Liver (tissue), 8 donors: ENCODE measurements at regions not wholly inside any gene's neighbourhood (a gene's known extent, or its start where the extent isn't known, plus 50 kb on each side); places are given as distances from the start of the nearest gene placed in this dataset.

ENCODE experiments used
- DNase-seq: peaks from one replicate; pipeline ENCODE4 v3.0.0-alpha.2; 2017; ENCODE audit warnings: low spot score
- H3K27ac ChIP-seq, 2 donors: one replicate each; pipeline ENCODE4 v1.7.0; 2013; ENCODE audit warnings: inconsistent platforms in 2 of 2, low read length in 2 of 2, control low read depth in 1 of 2, low read depth in 1 of 2, mild to moderate bottlenecking in 1 of 2
- H3K27me3 ChIP-seq, 4 donors: one replicate each; pipeline versions ENCODE4 v1.6.1 to v1.7.0; 2013; ENCODE audit warnings: low read length in 3 of 4, inconsistent platforms in 1 of 4, mild to moderate bottlenecking in 1 of 4, moderate library complexity in 1 of 4; ENCODE audit not compliant: control insufficient read depth in 4 of 4, insufficient read depth in 4 of 4
- H3K36me3 ChIP-seq, 4 donors: one replicate each; pipeline versions ENCODE4 v1.6.1 to v1.7.0; 2013; ENCODE audit warnings: low read length in 3 of 4, mild to moderate bottlenecking in 3 of 4, low read depth in 1 of 4, moderate library complexity in 1 of 4; ENCODE audit not compliant: control insufficient read depth in 4 of 4, insufficient read depth in 3 of 4
- H3K4me1 ChIP-seq, 4 donors: one replicate each; pipeline versions ENCODE4 v1.6.1 to v1.7.0; 2013; ENCODE audit warnings: low read length in 3 of 4, mild to moderate bottlenecking in 3 of 4, moderate library complexity in 1 of 4; ENCODE audit not compliant: control insufficient read depth in 4 of 4, insufficient read depth in 4 of 4
- H3K4me3 ChIP-seq, 3 donors: one replicate each; pipeline versions ENCODE4 v1.6.1 to v1.7.0; 2013; ENCODE audit warnings: low read length in 3 of 3, control low read depth in 1 of 3, low read depth in 1 of 3, mild to moderate bottlenecking in 1 of 3
- H3K9ac ChIP-seq, 2 donors: one replicate each; pipeline ENCODE4 v1.7.0; 2013; ENCODE audit warnings: low read length in 2 of 2, mild to moderate bottlenecking in 2 of 2, moderate library complexity in 2 of 2, control low read depth in 1 of 2, low read depth in 1 of 2
- H3K9me3 ChIP-seq, 4 donors: one replicate each; pipeline versions ENCODE4 v1.6.1 to v1.7.0; 2013; ENCODE audit warnings: low read length in 3 of 4; ENCODE audit not compliant: control insufficient read depth in 4 of 4
- EGR1 ChIP-seq, 2 donors: IDR thresholded peaks; 2 replicates each; pipeline ENCODE4 v1.6.1; 2016 to 2018; ENCODE audit warnings: antibody characterized with exemption in 2 of 2, low read depth in 2 of 2
- FOXA2 ChIP-seq: IDR thresholded peaks from 2 replicates; pipeline ENCODE4 v1.6.1; 2016; ENCODE audit warnings: antibody characterized with exemption
- GABPA ChIP-seq, 2 donors: IDR thresholded peaks in 1 of 2; conservative IDR thresholded peaks in 1 of 2; 2 replicates each; pipeline ENCODE4 v1.6.1; 2016; ENCODE audit warnings: antibody characterized with exemption in 2 of 2, mild to moderate bottlenecking in 1 of 2, moderate library complexity in 1 of 2
- HNF4A ChIP-seq, 2 donors: conservative IDR thresholded peaks; 2 replicates each; pipeline ENCODE4 v1.6.1; 2016; ENCODE audit warnings: antibody characterized with exemption in 2 of 2, mild to moderate bottlenecking in 2 of 2
- HNF4G ChIP-seq: IDR thresholded peaks from 2 replicates; pipeline ENCODE4 v1.6.1; 2016; ENCODE audit warnings: antibody characterized with exemption
- JUND ChIP-seq, 2 donors: IDR thresholded peaks; 2 replicates each; pipeline ENCODE4 v1.6.1; 2016; ENCODE audit warnings: antibody characterized with exemption in 2 of 2
- NR2F2 ChIP-seq: IDR thresholded peaks from 2 replicates; pipeline ENCODE4 v1.6.1; 2016; ENCODE audit warnings: antibody characterized with exemption
- RAD21 ChIP-seq, 2 donors: IDR thresholded peaks; 2 replicates each; pipeline ENCODE4 v1.6.1; 2016; ENCODE audit warnings: antibody characterized with exemption in 2 of 2, mild to moderate bottlenecking in 2 of 2
- RXRA ChIP-seq, 2 donors: IDR thresholded peaks; 2 replicates each; pipeline ENCODE4 v1.6.1; 2017 to 2018; ENCODE audit warnings: antibody characterized with exemption in 2 of 2, mild to moderate bottlenecking in 1 of 2
- SP1 ChIP-seq: IDR thresholded peaks from 2 replicates; pipeline ENCODE4 v1.6.1; 2018; ENCODE audit warnings: antibody characterized with exemption, mild to moderate bottlenecking
- WGBS: extraction: QIAGEN DNeasy Blood & Tissue Kit; methylation state at CpG from one replicate; pipeline ENCODE4 v1.1.7; 2013; 5-methylcytosine and 5-hydroxymethylcytosine counted together
- TF ChIP-seq, protein P1 (sequence below): IDR thresholded peaks from 2 replicates; pipeline ENCODE4 v1.6.1; 2016; ENCODE audit warnings: antibody characterized with exemption, mild to moderate bottlenecking
- TF ChIP-seq, protein P2 (sequence below): IDR thresholded peaks from 2 replicates; pipeline ENCODE4 v1.6.1; 2016; ENCODE audit warnings: antibody characterized with exemption
- TF ChIP-seq, protein P3 (sequence below): IDR thresholded peaks from 2 replicates; pipeline ENCODE4 v1.6.1; 2016; ENCODE audit warnings: antibody characterized with exemption
- TF ChIP-seq, protein P4 (sequence below): fragments of 150-350 bp; IDR thresholded peaks from 2 replicates; pipeline ENCODE4 v1.5.1; 2017; ENCODE audit warnings: improper control_type of control experiment, low read depth, low read length; ENCODE audit not compliant: missing input control
- donor health status: healthy.
- donor health status: healthy.
- donor health status: healthy.
- donor health status: healthy.
- donor health status: healthy.

DNA sequence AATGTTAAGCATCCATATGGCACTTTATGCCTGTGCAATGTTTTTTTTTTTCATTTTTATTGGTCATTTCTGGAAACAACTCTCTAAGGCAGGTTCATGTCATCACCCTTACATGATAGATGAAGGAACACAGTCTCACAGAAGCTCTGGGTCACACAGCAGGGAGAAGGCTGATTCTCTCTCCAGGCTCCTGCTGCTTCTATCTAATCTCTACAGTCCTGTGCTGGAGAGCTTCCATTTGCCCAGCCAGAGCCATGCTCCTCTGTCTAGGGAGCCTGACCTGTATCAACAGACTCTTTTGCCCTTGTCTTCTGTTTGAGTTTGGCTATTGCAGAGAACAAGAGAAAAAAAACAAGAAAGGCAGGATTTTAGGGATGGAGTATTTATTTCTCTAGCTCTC lies 584.8 kb downstream of the MBD2 start:
- Histone ChIP-seq H3K9ac (no peak overlapping the region), H3K36me3 (no peaks in the 10 kb centered on the region), H3K9me3 (peaks cover 0 to 2% (median 0%) of the 10 kb centered on the region in 4 donors), H3K4me1 (no peaks in the 10 kb centered on the region), H3K27ac (no peak overlapping the region), H3K27me3 (no peaks in the 10 kb centered on the region), H3K4me3 (no peak overlapping the region)
- TF ChIP-seq, protein P1, sequence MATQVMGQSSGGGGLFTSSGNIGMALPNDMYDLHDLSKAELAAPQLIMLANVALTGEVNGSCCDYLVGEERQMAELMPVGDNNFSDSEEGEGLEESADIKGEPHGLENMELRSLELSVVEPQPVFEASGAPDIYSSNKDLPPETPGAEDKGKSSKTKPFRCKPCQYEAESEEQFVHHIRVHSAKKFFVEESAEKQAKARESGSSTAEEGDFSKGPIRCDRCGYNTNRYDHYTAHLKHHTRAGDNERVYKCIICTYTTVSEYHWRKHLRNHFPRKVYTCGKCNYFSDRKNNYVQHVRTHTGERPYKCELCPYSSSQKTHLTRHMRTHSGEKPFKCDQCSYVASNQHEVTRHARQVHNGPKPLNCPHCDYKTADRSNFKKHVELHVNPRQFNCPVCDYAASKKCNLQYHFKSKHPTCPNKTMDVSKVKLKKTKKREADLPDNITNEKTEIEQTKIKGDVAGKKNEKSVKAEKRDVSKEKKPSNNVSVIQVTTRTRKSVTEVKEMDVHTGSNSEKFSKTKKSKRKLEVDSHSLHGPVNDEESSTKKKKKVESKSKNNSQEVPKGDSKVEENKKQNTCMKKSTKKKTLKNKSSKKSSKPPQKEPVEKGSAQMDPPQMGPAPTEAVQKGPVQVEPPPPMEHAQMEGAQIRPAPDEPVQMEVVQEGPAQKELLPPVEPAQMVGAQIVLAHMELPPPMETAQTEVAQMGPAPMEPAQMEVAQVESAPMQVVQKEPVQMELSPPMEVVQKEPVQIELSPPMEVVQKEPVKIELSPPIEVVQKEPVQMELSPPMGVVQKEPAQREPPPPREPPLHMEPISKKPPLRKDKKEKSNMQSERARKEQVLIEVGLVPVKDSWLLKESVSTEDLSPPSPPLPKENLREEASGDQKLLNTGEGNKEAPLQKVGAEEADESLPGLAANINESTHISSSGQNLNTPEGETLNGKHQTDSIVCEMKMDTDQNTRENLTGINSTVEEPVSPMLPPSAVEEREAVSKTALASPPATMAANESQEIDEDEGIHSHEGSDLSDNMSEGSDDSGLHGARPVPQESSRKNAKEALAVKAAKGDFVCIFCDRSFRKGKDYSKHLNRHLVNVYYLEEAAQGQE: no peak
- TF ChIP-seq RXRA (IDR thresholded peaks at IDR 0.05): no peak
- TF ChIP-seq GABPA (IDR thresholded peaks at IDR 0.05 in 1 of 2, conservative IDR thresholded peaks at IDR 0.05 in 1 of 2): no peak
- TF ChIP-seq, protein P2, sequence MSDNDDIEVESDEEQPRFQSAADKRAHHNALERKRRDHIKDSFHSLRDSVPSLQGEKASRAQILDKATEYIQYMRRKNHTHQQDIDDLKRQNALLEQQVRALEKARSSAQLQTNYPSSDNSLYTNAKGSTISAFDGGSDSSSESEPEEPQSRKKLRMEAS: no peak
- TF ChIP-seq NR2F2: no peak
- TF ChIP-seq SP1: no peak
- TF ChIP-seq HNF4A (conservative IDR thresholded peaks at IDR 0.05): no peak
- TF ChIP-seq HNF4G: no peak
- TF ChIP-seq, protein P3, sequence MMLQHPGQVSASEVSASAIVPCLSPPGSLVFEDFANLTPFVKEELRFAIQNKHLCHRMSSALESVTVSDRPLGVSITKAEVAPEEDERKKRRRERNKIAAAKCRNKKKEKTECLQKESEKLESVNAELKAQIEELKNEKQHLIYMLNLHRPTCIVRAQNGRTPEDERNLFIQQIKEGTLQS: no peak
- TF ChIP-seq JUND (IDR thresholded peaks at IDR 0.05): no peak
- no peak for DNase-seq

DNA sequence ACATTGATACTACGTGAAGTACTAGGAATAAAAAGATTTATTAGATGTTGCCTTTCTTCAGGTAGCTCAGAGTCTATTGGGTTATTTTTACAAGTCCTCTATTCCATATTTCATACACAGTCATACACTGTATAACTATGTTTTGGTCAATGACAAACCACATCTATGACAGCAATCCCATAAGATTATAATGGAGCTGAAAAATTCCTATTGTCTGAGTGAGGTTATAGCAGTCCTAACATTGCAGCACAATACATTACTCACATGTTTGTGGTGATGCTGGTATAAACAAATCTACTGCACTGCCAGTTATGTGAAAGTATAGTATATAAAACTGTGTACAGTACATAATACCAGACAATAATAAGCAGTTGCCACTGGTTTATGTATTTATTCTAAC lies 595.1 kb downstream of the MBD2 start:
- H3K9ac ChIP-seq: no peak overlapping the region
- H3K27ac ChIP-seq: no peak overlapping the region
- H3K4me1 ChIP-seq: no peaks in the 10 kb centered on the region
- no peaks in the 10 kb centered on the region for H3K36me3 ChIP-seq
- 69% methylated on average over 1 of the region's 1 CpG for WGBS
- H3K4me3 ChIP-seq: no peak overlapping the region
- no peak for DNase-seq
- H3K27me3 ChIP-seq: no peaks in the 10 kb centered on the region
- H3K9me3 ChIP-seq: no peaks in the 10 kb centered on the region
- TF ChIP-seq NR2F2: no peak
- no peak for TF ChIP-seq RAD21 (IDR thresholded peaks at IDR 0.05)
- no peak for TF ChIP-seq SP1
- TF ChIP-seq, protein P1: no peak
- TF ChIP-seq, protein P3: no peak
- no peak for TF ChIP-seq EGR1 (IDR thresholded peaks at IDR 0.05; ENCODE audit: low read depth in 2 of 2)
- TF ChIP-seq HNF4A (conservative IDR thresholded peaks at IDR 0.05): no peak
- TF ChIP-seq FOXA2: no peak
- TF ChIP-seq, protein P2: no peak
- TF ChIP-seq, protein P4, sequence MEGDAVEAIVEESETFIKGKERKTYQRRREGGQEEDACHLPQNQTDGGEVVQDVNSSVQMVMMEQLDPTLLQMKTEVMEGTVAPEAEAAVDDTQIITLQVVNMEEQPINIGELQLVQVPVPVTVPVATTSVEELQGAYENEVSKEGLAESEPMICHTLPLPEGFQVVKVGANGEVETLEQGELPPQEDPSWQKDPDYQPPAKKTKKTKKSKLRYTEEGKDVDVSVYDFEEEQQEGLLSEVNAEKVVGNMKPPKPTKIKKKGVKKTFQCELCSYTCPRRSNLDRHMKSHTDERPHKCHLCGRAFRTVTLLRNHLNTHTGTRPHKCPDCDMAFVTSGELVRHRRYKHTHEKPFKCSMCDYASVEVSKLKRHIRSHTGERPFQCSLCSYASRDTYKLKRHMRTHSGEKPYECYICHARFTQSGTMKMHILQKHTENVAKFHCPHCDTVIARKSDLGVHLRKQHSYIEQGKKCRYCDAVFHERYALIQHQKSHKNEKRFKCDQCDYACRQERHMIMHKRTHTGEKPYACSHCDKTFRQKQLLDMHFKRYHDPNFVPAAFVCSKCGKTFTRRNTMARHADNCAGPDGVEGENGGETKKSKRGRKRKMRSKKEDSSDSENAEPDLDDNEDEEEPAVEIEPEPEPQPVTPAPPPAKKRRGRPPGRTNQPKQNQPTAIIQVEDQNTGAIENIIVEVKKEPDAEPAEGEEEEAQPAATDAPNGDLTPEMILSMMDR: no peak
